Liver (tissue), 7 donors: ENCODE measurements at regions not wholly inside any gene's neighbourhood (a gene's known extent, or its start where the extent isn't known, plus 50 kb on each side); places are given as distances from the start of the nearest gene placed in this dataset.

ENCODE experiments used
- DNase-seq: peaks from one replicate; pipeline ENCODE4 v3.0.0-alpha.2; 2017; ENCODE audit warnings: low spot score
- H3K27ac ChIP-seq, 2 donors: one replicate each; pipeline ENCODE4 v1.7.0; 2013; ENCODE audit warnings: inconsistent platforms in 2 of 2, low read length in 2 of 2, control low read depth in 1 of 2, low read depth in 1 of 2, mild to moderate bottlenecking in 1 of 2
- H3K27me3 ChIP-seq, 4 donors: one replicate each; pipeline versions ENCODE4 v1.6.1 to v1.7.0; 2013; ENCODE audit warnings: low read length in 3 of 4, inconsistent platforms in 1 of 4, mild to moderate bottlenecking in 1 of 4, moderate library complexity in 1 of 4; ENCODE audit not compliant: control insufficient read depth in 4 of 4, insufficient read depth in 4 of 4
- H3K36me3 ChIP-seq, 4 donors: one replicate each; pipeline versions ENCODE4 v1.6.1 to v1.7.0; 2013; ENCODE audit warnings: low read length in 3 of 4, mild to moderate bottlenecking in 3 of 4, low read depth in 1 of 4, moderate library complexity in 1 of 4; ENCODE audit not compliant: control insufficient read depth in 4 of 4, insufficient read depth in 3 of 4
- H3K4me1 ChIP-seq, 4 donors: one replicate each; pipeline versions ENCODE4 v1.6.1 to v1.7.0; 2013; ENCODE audit warnings: low read length in 3 of 4, mild to moderate bottlenecking in 3 of 4, moderate library complexity in 1 of 4; ENCODE audit not compliant: control insufficient read depth in 4 of 4, insufficient read depth in 4 of 4
- H3K4me3 ChIP-seq, 3 donors: one replicate each; pipeline versions ENCODE4 v1.6.1 to v1.7.0; 2013; ENCODE audit warnings: low read length in 3 of 3, control low read depth in 1 of 3, low read depth in 1 of 3, mild to moderate bottlenecking in 1 of 3
- H3K9ac ChIP-seq, 2 donors: one replicate each; pipeline ENCODE4 v1.7.0; 2013; ENCODE audit warnings: low read length in 2 of 2, mild to moderate bottlenecking in 2 of 2, moderate library complexity in 2 of 2, control low read depth in 1 of 2, low read depth in 1 of 2
- H3K9me3 ChIP-seq, 4 donors: one replicate each; pipeline versions ENCODE4 v1.6.1 to v1.7.0; 2013; ENCODE audit warnings: low read length in 3 of 4; ENCODE audit not compliant: control insufficient read depth in 4 of 4
- ATF3 ChIP-seq: IDR thresholded peaks from 2 replicates; pipeline ENCODE4 v1.6.1; 2016; ENCODE audit warnings: antibody characterized with exemption
- EGR1 ChIP-seq, 2 donors: IDR thresholded peaks; 2 replicates each; pipeline ENCODE4 v1.6.1; 2016 to 2018; ENCODE audit warnings: antibody characterized with exemption in 2 of 2, low read depth in 2 of 2
- FOXA1 ChIP-seq: IDR thresholded peaks from 2 replicates; pipeline ENCODE4 v1.6.1; 2016; ENCODE audit warnings: antibody characterized with exemption
- FOXA2 ChIP-seq: IDR thresholded peaks from 2 replicates; pipeline ENCODE4 v1.6.1; 2016; ENCODE audit warnings: antibody characterized with exemption
- GABPA ChIP-seq, 2 donors: IDR thresholded peaks in 1 of 2; conservative IDR thresholded peaks in 1 of 2; 2 replicates each; pipeline ENCODE4 v1.6.1; 2016; ENCODE audit warnings: antibody characterized with exemption in 2 of 2, mild to moderate bottlenecking in 1 of 2, moderate library complexity in 1 of 2
- HNF4A ChIP-seq, 2 donors: conservative IDR thresholded peaks; 2 replicates each; pipeline ENCODE4 v1.6.1; 2016; ENCODE audit warnings: antibody characterized with exemption in 2 of 2, mild to moderate bottlenecking in 2 of 2
- HNF4G ChIP-seq: IDR thresholded peaks from 2 replicates; pipeline ENCODE4 v1.6.1; 2016; ENCODE audit warnings: antibody characterized with exemption
- JUND ChIP-seq, 2 donors: IDR thresholded peaks; 2 replicates each; pipeline ENCODE4 v1.6.1; 2016; ENCODE audit warnings: antibody characterized with exemption in 2 of 2
- MAX ChIP-seq: IDR thresholded peaks from 2 replicates; pipeline ENCODE4 v1.6.1; 2016; ENCODE audit warnings: antibody characterized with exemption
- NR2F2 ChIP-seq: IDR thresholded peaks from 2 replicates; pipeline ENCODE4 v1.6.1; 2016; ENCODE audit warnings: antibody characterized with exemption
- RAD21 ChIP-seq, 2 donors: IDR thresholded peaks; 2 replicates each; pipeline ENCODE4 v1.6.1; 2016; ENCODE audit warnings: antibody characterized with exemption in 2 of 2, mild to moderate bottlenecking in 2 of 2
- REST ChIP-seq: IDR thresholded peaks from 2 replicates; pipeline ENCODE4 v1.6.1; 2016; ENCODE audit warnings: antibody characterized with exemption, mild to moderate bottlenecking
- RXRA ChIP-seq, 2 donors: IDR thresholded peaks; 2 replicates each; pipeline ENCODE4 v1.6.1; 2017 to 2018; ENCODE audit warnings: antibody characterized with exemption in 2 of 2, mild to moderate bottlenecking in 1 of 2
- SP1 ChIP-seq: IDR thresholded peaks from 2 replicates; pipeline ENCODE4 v1.6.1; 2018; ENCODE audit warnings: antibody characterized with exemption, mild to moderate bottlenecking
- TAF1 ChIP-seq: conservative IDR thresholded peaks from 2 replicates; pipeline ENCODE4 v1.6.1; 2016; ENCODE audit warnings: antibody characterized with exemption, mild to moderate bottlenecking
- YY1 ChIP-seq: IDR thresholded peaks from 2 replicates; pipeline ENCODE4 v1.6.1; 2016; ENCODE audit warnings: antibody characterized with exemption, mild to moderate bottlenecking
- ZBTB33 ChIP-seq: IDR thresholded peaks from 2 replicates; pipeline ENCODE4 v1.6.1; 2016; ENCODE audit warnings: antibody characterized with exemption
- whole genome bisulfite sequencing: extraction: QIAGEN DNeasy Blood & Tissue Kit; methylation state at CpG from one replicate; pipeline ENCODE4 v1.1.7; 2013; 5-methylcytosine and 5-hydroxymethylcytosine counted together
- donor health status: healthy.
- donor health status: healthy.
- donor health status: healthy.
- donor health status: healthy.

- no peaks in the 10 kb centered on the region for H3K27me3 ChIP-seq
- 23% methylated on average over 1 of the region's 1 CpG for WGBS
- no peak for DNase-seq
- no peak overlapping the region for H3K9ac ChIP-seq
- H3K4me1 ChIP-seq, result peaks cover 0 to 12% (median 0%) of the 10 kb centered on the region in 4 donors
- no peak overlapping the region for H3K4me3 ChIP-seq
- TF ChIP-seq HNF4A (conservative IDR thresholded peaks at IDR 0.05), result peak in 1 of 2 donors; percentile 26
- peak in 1 of 2 donors; percentile 6 for TF ChIP-seq RAD21 (IDR thresholded peaks at IDR 0.05)
- TF ChIP-seq ZBTB33, result no peak
- no peaks in the 10 kb centered on the region for H3K9me3 ChIP-seq
- H3K36me3 ChIP-seq, result no peaks in the 10 kb centered on the region
- peak overlapping the region; percentile 43 to 51 for H3K27ac ChIP-seq
Measured at GRCh38 chr9:17988489-17988888, 409.6 kb downstream of the SH3GL2 start.

DNA sequence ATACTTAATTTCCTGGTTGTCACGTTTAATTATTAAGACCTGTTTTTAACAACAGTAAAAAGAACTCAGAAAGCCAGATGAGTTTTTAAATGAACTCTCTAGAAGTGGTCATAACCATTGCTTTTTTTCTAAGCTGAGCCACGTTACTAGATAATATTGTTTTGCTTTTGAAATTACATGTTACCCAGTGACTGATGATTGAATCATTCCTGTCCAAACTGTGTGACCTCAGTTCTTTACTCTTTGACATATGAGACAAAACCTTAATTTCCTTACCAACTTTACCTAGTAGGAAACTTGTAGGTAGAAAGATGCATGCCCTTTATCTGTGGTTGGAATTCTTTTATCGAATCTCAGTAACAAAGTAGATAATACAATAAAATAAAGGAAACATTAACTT is 411.7 kb downstream of the SH3GL2 start:
- no peak for TF ChIP-seq MAX
- no peak for TF ChIP-seq FOXA2
- no peak for TF ChIP-seq RXRA (IDR thresholded peaks at IDR 0.05)
- TF ChIP-seq REST, result no peak
- no peak for TF ChIP-seq RAD21 (IDR thresholded peaks at IDR 0.05)
- no peak for TF ChIP-seq EGR1 (IDR thresholded peaks at IDR 0.05; ENCODE audit: low read depth in 2 of 2)
- TF ChIP-seq GABPA (IDR thresholded peaks at IDR 0.05 in 1 of 2, conservative IDR thresholded peaks at IDR 0.05 in 1 of 2), result no peak
- no peak for TF ChIP-seq NR2F2
- TF ChIP-seq JUND (IDR thresholded peaks at IDR 0.05), result no peak
- TF ChIP-seq ZBTB33, result no peak
- no peak for TF ChIP-seq TAF1
- no peak for TF ChIP-seq FOXA1
- TF ChIP-seq HNF4A (conservative IDR thresholded peaks at IDR 0.05), result no peak
- no peak for TF ChIP-seq YY1
- no peak for TF ChIP-seq HNF4G
- no peak for TF ChIP-seq SP1
- TF ChIP-seq ATF3, result no peak
- Histone ChIP-seq H3K4me1 (peaks cover 0 to 18% (median 4%) of the 10 kb centered on the region in 4 donors), H3K27ac (no peak overlapping the region), H3K36me3 (no peaks in the 10 kb centered on the region), H3K27me3 (no peaks in the 10 kb centered on the region), H3K4me3 (no peak overlapping the region), H3K9me3 (no peaks in the 10 kb centered on the region), H3K9ac (no peak overlapping the region)
- 84% methylated on average over 3 of the region's 3 CpGs for WGBS
- DNase-seq, result no peak
